Colonic mucosa (tissue), 4 donors: ENCODE measurements at regions not wholly inside any gene's neighbourhood (a gene's known extent, or its start where the extent isn't known, plus 50 kb on each side); places are given as distances from the start of the nearest gene placed in this dataset.

Experiments
- DNase-seq: peaks from one replicate; pipeline ENCODE4 v3.0.0-alpha.2; 2020
- H3K27ac ChIP-seq: fragments of 200-600 bp; one replicate; pipeline ENCODE4 v1.8.0; 2021
- H3K27me3 ChIP-seq: fragments of 200-600 bp; one replicate; pipeline ENCODE4 v1.8.0; 2021
- H3K36me3 ChIP-seq: fragments of 200-600 bp; one replicate; pipeline ENCODE4 v1.8.0; 2021
- H3K4me1 ChIP-seq: fragments of 200-600 bp; one replicate; pipeline ENCODE4 v1.8.0; 2021; ENCODE audit warnings: mild to moderate bottlenecking
- H3K4me3 ChIP-seq: fragments of 200-600 bp; one replicate; pipeline ENCODE4 v1.8.0; 2021
- H3K9ac ChIP-seq, 2 donors: one replicate each; pipeline ENCODE4 v1.7.0; 2013; ENCODE audit warnings: control low read depth in 2 of 2, low read depth in 2 of 2, low read length in 2 of 2
- H3K9me3 ChIP-seq: fragments of 200-600 bp; one replicate; pipeline ENCODE4 v1.8.0; 2021
- CTCF ChIP-seq: fragments of 200-600 bp; IDR thresholded peaks from one replicate; pipeline ENCODE4 v1.8.0; 2022; ENCODE audit warnings: antibody characterized with exemption, mild to moderate bottlenecking
- intact Hi-C: fragments of 100-400 bp; cut with DNase I; formaldehyde crosslinking; loops from one replicate; pipeline ENCODE4 v1.14.1; 2022
- donor health status: healthy.
- donor health status: DM: no; HTN: no; CAD: no.
- donor health status: DM: no; HTN: no; CAD: no.

GRCh38 chr2:136482966-136483365 is 282.4 kb upstream of the THSD7B start:
- intact Hi-C loops: no loop called here

GRCh38 chr2:136482006-136482405 is 283.3 kb upstream of the THSD7B start:
- Histone ChIP-seq H3K9ac (no peak overlapping the region), H3K27ac (no peak overlapping the region), H3K4me1 (no peaks in the 10 kb centered on the region), H3K27me3 (no peaks in the 10 kb centered on the region), H3K9me3 (no peaks in the 10 kb centered on the region), H3K4me3 (no peak overlapping the region), H3K36me3 (no peaks in the 10 kb centered on the region)
- no peak for TF ChIP-seq CTCF
- intact Hi-C loops: no loop called here
- no peak for DNase-seq

More at GRCh38 chr2:136482966-136483365, 282.4 kb upstream of the THSD7B start:
- Histone ChIP-seq H3K36me3 (no peaks in the 10 kb centered on the region), H3K9me3 (no peaks in the 10 kb centered on the region), H3K27me3 (no peaks in the 10 kb centered on the region), H3K4me1 (no peaks in the 10 kb centered on the region), H3K27ac (no peak overlapping the region), H3K9ac (no peak overlapping the region), H3K4me3 (no peak overlapping the region)
- no peak for TF ChIP-seq CTCF
- DNase-seq: no peak

GRCh38 chr2:136479696-136480095 is 285.6 kb upstream of the THSD7B start:
- intact Hi-C loops: no loop called here
- Histone ChIP-seq H3K9ac (no peak overlapping the region), H3K27ac (no peak overlapping the region), H3K9me3 (no peaks in the 10 kb centered on the region), H3K27me3 (no peaks in the 10 kb centered on the region), H3K4me3 (no peak overlapping the region), H3K4me1 (no peaks in the 10 kb centered on the region), H3K36me3 (no peaks in the 10 kb centered on the region)
- DNase-seq: no peak
- TF ChIP-seq CTCF: no peak

- Histone ChIP-seq H3K27me3 (no peaks in the 10 kb centered on the region), H3K4me3 (no peak overlapping the region), H3K4me1 (no peaks in the 10 kb centered on the region), H3K9me3 (no peaks in the 10 kb centered on the region), H3K9ac (no peak overlapping the region), H3K27ac (no peak overlapping the region), H3K36me3 (no peaks in the 10 kb centered on the region)
- intact Hi-C loops: no loop called here
- no peak for DNase-seq
- TF ChIP-seq CTCF: no peak
These were observed 296.5 kb upstream of the THSD7B start for GRCh38 chr2:136468799-136469369.

- Histone ChIP-seq H3K4me1 (no peaks in the 10 kb centered on the region), H3K4me3 (no peak overlapping the region), H3K27ac (no peak overlapping the region), H3K36me3 (no peaks in the 10 kb centered on the region), H3K9ac (no peak overlapping the region), H3K9me3 (no peaks in the 10 kb centered on the region), H3K27me3 (no peaks in the 10 kb centered on the region)
- no peak for DNase-seq
- TF ChIP-seq CTCF: no peak
- intact Hi-C loops: no loop called here
These were observed 312.8 kb upstream of the THSD7B start for GRCh38 chr2:136452528-136452927.
